ENCODE measurements at regions not wholly inside any gene's neighbourhood (a gene's known extent, or its start where the extent isn't known, plus 50 kb on each side); places are given as distances from the start of the nearest gene placed in this dataset.

- H3K4me3 ChIP-seq (ENCODE audit: low read depth, low read length) = no peak overlapping the region
- DNase-seq (ENCODE audit: low read depth) = no peak
Observed at GRCh38 chr5:125607018-125607417, 816.2 kb upstream of the GRAMD2B start.

DNA sequence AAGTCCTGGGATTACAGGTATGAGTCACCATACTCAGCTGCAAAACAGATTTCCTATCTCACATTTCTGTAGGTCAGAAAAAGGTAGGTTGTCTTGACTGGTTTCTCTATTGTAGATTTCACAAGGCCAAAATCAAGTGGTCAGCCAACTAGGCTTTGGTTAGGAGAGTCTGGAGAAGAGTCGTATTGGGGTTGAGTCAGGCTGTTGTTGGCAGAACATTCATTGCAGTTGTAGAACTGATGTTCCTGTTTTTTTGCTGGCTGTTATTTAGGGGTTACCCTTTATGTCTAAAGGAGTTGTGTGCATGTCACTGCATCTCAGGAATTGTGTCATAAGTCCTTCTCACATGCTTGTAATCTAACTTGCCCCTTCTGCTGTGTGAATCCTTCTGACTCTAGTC, 814.2 kb upstream of the GRAMD2B start:
- H3K4me3 ChIP-seq (ENCODE audit: low read depth, low read length) = no peak overlapping the region
- DNase-seq (ENCODE audit: low read depth) = no peak

GRCh38 chr5:125610892-125611291, 812.3 kb upstream of the GRAMD2B start:
- DNase-seq (ENCODE audit: low read depth) = no peak
- no peak overlapping the region for H3K4me3 ChIP-seq (ENCODE audit: low read depth, low read length)

DNA sequence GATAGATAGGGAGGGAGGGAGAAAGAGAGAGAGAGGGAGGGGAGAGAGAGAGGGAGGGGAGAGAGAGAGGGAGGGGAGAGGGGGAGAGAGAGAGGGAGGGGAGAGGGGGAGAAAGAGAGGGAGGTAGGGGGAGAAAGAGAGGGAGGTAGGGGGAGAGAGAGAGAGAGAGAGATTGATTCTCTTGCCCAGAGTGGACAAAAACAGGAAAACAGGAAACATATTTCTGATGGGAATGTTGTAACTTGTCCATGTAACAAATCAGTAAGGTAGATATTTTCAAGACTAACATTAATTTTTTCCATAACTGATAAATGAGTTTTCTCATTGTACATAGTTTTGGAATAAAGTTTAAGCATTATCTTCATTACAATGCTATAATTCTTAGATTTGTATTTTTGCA, 811.7 kb upstream of the GRAMD2B start:
- no peak for DNase-seq (ENCODE audit: low read depth)
- H3K4me3 ChIP-seq (ENCODE audit: low read depth, low read length) = no peak overlapping the region

GRCh38 chr5:125612181-125612721, 811.0 kb upstream of the GRAMD2B start:
- no peak for DNase-seq (ENCODE audit: low read depth)
- no peak overlapping the region for H3K4me3 ChIP-seq (ENCODE audit: low read depth, low read length)

GRCh38 chr5:125612776-125613175, 810.4 kb upstream of the GRAMD2B start:
- H3K4me3 ChIP-seq (ENCODE audit: low read depth, low read length) = no peak overlapping the region
- DNase-seq (ENCODE audit: low read depth) = no peak

DNA sequence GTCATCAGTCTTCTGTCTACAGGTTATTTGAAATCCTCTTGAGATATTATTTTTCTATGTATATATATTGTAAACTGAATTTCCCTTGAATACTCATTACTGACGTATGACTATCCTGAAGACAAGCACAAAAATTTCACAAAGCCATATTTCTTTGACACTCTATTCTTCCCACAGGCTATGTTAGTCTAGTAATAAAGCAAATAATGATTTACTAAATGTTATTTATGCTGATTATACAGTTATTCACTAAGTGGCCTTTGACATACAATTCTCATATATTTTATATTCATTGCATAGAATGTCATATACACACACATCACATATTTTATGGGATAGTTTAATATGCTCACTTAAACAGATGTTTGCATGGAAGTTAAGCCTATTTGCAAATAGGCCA, 793.0 kb upstream of the GRAMD2B start:
- no peak overlapping the region for H3K4me3 ChIP-seq (ENCODE audit: low read depth, low read length)
- no peak for DNase-seq (ENCODE audit: low read depth)

GRCh38 chr5:125633523-125633922, 789.7 kb upstream of the GRAMD2B start:
- H3K4me3 ChIP-seq (ENCODE audit: low read depth, low read length) = no peak overlapping the region
- DNase-seq (ENCODE audit: low read depth) = no peak

GRCh38 chr5:125634216-125634835, 788.9 kb upstream of the GRAMD2B start:
- DNase-seq (ENCODE audit: low read depth) = no peak
- no peak overlapping the region for H3K4me3 ChIP-seq (ENCODE audit: low read depth, low read length)

GRCh38 chr5:125639858-125640257, 783.4 kb upstream of the GRAMD2B start:
- DNase-seq (ENCODE audit: low read depth) = no peak
- H3K4me3 ChIP-seq (ENCODE audit: low read depth, low read length) = no peak overlapping the region

- no peak overlapping the region for H3K4me3 ChIP-seq (ENCODE audit: low read depth, low read length)
- DNase-seq (ENCODE audit: low read depth) = no peak
Observed at GRCh38 chr5:125652761-125653160, 770.4 kb upstream of the GRAMD2B start.

- DNase-seq (ENCODE audit: low read depth) = no peak
- H3K4me3 ChIP-seq (ENCODE audit: low read depth, low read length) = no peak overlapping the region
Observed at GRCh38 chr5:125654392-125654791, 768.8 kb upstream of the GRAMD2B start.

DNA sequence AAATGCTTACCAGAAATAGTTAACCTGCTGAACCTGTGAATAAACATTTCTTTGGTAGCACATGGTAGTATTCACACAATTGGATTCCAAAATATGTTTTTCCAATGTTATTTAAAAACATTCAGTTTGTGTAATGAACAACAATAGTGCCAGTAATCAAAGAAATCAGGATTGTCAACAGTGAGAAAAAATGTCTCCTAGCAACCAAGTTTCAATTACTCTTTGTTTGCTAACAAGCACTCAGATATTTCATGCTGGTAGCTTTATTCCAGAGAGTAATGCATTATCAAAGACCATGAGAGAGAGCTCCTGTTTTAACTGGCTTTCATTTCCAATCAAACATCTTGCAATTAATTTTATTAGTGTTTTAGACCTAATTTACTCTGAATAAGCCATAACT, 768.1 kb upstream of the GRAMD2B start:
- no peak for DNase-seq (ENCODE audit: low read depth)

DNA sequence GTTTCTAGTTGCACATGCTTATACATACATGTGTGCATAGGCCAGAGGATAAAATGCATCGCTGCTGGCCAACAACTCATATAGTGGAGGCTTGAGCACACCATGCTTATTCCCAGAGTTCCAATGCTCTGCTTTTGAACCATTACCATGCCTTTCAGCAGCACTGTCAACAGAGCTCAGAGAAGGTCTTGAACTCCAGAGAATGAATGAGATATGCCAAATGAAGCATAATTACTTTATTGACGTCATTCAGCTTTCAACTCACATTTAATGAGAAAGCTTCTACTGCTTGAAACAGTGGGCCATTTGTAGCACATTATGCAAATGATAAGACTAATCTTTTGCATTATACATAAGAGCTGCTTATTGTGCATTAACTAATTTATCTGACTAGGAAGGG, 765.3 kb upstream of the GRAMD2B start:
- H3K4me3 ChIP-seq (ENCODE audit: low read depth, low read length) = no peak overlapping the region
- DNase-seq (ENCODE audit: low read depth) = no peak

More for the DNA sequence above, 768.1 kb upstream of the GRAMD2B start:
- no peak overlapping the region for H3K4me3 ChIP-seq (ENCODE audit: low read depth, low read length)

DNA sequence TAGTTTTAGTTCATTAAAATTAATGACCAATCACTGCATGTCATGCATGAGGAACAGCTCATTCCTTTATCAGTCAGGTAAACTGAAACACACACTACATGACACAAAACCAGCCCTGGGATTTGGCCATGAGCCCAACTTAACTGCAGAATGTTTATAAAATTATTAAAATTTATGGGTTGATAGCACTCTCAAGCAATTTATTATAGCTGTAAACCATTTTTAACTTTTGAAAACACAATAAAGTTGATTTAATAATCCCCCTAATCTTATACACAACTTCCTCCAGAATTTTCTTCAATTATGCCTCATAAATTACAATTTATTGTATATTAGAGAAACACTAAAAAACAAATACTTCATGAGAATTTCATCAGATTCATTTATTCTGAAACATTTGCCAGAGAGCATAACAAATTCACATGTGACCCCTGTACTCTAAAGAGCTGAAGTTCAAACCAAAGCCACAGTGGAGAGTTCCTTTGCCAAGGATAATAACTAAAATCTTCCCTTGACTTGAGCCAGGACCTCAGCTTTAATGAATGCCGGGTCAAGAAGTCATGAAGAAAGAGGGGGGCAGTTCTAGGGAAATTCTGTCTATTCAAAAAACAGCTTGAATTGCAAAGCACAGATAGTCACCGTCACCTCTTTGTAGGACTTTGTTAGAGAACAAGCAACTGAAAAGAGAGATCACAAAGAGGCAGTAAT, 763.7 kb upstream of the GRAMD2B start:
- DNase-seq (ENCODE audit: low read depth) = peak; percentile 78
- H3K4me3 ChIP-seq (ENCODE audit: low read depth, low read length) = no peak overlapping the region

DNA sequence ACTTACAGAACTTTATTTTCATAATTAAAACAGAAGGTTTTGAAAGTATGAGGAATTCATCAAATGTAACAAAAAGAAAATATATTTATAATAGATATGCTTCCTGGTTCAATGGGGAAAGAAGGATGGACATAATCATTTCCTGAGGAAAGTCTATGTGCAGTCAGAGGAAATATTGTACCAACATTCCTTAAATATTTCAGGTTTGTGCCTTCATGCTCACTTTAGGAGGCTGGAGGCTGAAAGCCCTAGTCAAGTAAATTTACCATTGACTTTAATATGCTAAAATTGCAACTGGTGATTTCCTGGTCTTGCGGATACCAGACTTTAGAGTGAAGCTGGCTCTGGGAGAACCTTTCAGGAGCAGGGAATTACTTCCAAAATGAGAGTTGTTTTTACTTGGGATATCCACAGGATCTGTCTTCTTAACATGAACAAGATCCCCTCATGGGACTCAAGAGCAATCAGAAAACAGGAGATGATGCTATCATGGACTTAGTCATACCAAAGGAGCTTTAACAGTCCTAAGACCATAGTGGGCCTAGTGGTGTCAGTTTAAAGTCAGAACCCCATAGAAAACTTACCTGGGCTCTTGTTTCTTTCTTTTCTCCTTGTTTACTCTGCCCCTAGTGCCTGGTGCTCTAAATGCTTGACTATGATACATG, 762.8 kb upstream of the GRAMD2B start:
- no peak overlapping the region for H3K4me3 ChIP-seq (ENCODE audit: low read depth, low read length)
- no peak for DNase-seq (ENCODE audit: low read depth)

DNA sequence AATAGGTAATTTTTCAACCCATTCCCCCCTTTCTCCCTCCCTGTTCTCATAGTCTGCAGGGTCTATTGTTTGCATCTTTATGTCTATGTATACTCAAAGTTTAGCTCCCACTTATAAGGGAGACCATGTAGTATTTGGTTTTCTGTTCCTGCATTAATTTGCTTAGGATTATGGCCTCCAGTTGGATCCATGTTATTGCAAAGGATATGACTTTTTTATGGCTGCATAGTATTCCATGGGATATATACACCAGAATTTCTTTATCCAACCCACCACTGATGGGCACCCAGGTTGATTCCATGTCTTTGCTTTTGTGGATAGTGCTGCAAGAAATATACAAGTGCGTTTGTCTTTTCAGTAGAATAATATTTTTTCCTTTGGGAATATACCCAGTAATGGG, 761.6 kb upstream of the GRAMD2B start:
- H3K4me3 ChIP-seq (ENCODE audit: low read depth, low read length) = no peak overlapping the region
- no peak for DNase-seq (ENCODE audit: low read depth)

DNA sequence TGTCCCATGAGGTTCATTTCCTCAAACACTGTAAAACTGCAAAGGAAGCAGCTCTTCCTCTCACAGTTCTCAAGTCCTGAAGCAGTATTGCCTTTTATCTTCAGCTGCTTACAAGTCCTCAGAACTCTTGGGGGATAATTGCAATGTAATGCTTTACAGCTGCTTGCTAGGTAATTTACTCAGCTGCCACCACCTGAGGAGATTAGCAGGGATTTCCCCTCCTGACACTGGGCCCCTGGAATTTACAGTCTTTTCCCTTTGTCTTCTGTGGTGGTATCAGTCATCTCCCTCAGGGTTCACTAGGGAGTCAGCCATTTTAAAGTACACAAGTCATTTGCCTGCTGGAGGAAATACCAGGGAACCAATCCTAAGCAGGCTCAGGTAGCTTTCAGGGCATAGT, 754.3 kb upstream of the GRAMD2B start:
- DNase-seq (ENCODE audit: low read depth) = no peak
- no peak overlapping the region for H3K4me3 ChIP-seq (ENCODE audit: low read depth, low read length)

GRCh38 chr5:125673359-125673950, 749.8 kb upstream of the GRAMD2B start:
- no peak overlapping the region for H3K4me3 ChIP-seq (ENCODE audit: low read depth, low read length)
- no peak for DNase-seq (ENCODE audit: low read depth)

- no peak for DNase-seq (ENCODE audit: low read depth)
- no peak overlapping the region for H3K4me3 ChIP-seq (ENCODE audit: low read depth, low read length)
Observed at GRCh38 chr5:125679522-125679921, 743.7 kb upstream of the GRAMD2B start.

Data from skeletal muscle cell (primary cell).